ENCODE measurements at regions not wholly inside any gene's neighbourhood (a gene's known extent, or its start where the extent isn't known, plus 50 kb on each side); places are given as distances from the start of the nearest gene placed in this dataset.

DNA sequence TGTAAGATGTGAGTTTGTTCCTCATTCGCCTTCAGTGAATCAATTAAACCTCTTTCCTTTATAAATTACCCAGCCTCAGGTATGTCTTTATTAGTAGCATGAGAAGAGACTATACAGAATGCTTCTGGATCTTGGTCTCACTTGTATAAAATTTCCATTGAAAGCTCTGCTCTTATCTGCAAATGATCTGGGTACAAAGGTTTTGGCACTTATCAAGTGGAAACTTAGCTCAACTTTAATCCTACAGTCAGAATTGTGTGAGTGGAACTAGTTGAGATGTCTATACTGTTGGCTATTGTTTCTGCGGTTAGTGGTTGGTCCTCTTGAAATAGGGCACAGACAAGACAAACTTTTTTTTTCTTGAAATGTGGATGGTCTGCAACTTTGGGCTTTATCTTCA lies 71.2 kb upstream of the CHORDC1 start:
- TF ChIP-seq POLR2A (IDR thresholded peaks at IDR 0.05; ENCODE audit: low read depth): no peak
- TF ChIP-seq POLR2AphosphoS5 (IDR thresholded peaks at IDR 0.05): no peak
